ENCODE measurements at regions not wholly inside any gene's neighbourhood (a gene's known extent, or its start where the extent isn't known, plus 50 kb on each side); places are given as distances from the start of the nearest gene placed in this dataset.
"Not testable (repeated sequence)": the region's sequence is repeated elsewhere in the genome, so short reads cannot be mapped to it uniquely, and the experiment has no call there.

DNA sequence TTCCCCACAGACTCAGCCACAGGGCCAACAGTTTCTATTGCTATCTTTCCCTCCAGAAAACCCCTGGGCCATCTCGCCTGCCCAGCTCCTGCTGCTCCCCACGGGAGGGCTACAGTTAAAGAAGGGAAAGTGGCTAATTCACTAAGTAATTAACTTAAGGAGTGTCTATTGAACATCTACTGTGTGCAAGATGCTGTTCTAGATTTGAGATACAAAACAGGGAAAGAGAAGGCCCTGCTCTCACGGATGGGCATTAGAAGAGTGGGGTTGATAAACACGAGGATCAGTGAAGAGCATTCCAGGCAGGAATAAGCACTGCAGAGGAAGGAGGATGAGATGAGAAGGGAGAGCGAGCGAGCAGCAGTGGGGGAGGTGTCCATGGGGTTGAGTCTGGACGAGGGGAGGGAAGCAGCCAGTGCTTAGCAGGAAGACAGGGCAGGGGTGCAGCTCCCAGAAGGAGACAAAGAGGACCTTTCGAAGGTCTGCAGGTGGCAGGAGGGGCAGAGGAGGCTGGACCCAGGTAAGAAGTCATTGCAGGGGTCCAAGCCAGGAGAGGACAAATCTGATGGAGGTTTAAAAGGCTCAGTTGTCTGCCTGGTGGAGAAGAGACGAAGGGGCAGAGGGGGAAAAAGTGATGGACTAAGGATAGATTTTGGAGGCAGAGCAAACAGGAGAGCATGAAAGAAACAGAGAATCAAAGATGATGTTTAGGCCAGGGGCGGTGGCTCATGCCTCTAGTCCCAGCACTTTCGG, 64.7 kb downstream of the KLF15 start:
- no peak for DNase-seq

DNA sequence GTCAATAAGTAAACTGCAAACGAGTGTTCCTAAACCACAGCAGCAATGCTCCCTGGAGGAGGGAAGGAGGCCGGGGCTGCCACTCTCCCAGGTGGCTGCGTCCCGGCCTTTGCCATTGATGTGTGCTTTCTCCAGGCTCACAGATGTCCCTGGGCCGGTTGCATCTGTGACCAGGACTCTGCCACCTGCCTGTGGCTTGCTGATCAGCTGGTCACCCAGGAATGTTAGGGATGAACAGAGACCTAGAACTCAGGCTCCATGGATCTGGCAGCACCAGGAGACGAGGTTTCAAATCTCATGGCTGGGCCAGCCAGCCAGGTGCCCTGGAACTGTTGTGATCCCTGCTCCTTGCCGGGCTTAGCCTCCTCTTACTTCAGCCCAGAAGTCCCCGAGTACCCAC, 65.7 kb downstream of the KLF15 start:
- no peak for DNase-seq

DNA sequence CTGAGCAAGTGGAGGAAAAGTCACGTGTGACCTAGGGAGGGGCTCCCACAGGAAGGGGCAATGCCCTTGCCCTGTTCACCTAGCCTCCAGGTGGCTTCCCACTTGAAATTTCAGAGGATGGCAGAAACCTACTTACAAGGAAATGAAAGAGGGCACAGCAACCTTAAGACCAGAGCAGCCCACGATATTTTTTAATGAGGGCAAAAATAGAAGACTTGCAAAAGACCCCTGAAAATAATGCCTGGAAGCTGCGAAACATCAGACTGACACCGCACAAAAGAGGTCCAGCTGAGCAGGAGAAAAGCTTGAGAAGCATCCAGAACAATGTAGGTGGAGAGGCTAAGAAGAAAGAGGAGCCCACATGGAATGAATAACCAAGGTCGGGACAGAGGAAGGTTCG, 66.1 kb downstream of the KLF15 start:
- no peak for DNase-seq

DNA sequence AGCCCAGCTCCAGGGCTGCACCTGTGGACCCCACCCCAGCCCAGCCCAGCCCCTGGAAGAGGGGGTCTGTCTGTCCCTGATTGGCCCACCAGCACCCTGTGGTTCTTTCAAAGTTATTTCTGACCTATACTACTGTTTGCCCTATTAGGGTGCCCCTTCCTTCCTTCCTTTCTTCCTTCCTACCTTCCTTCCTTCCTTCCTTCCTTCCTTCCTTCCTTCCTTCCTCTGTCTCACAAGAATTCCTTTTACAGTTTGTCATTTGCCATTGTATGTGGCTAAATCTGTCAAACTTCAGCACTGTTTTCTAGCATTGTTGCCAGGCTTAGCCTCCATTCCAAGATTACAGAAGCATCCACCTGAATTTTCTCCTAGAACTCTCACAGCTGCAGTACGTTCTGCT, 66.9 kb downstream of the KLF15 start:
- no peak for DNase-seq

DNA sequence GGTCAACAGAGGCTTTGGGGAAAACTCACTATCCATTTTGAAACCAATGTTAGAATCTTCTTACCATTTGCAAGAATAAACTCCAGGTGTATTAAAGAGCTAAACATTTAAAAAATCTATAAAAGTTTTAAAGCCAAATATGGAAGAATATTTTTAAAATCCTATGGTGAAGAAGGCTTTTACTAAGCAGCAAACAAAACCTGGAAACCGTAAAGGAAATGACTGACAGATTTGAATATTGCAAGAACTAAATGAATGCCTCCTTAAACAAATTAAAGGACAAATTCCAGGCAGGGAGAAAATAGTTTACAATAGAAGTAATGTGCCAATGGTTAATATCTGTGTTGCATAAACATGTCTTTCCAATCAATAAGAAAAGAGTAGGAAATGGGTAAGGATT, 68.1 kb downstream of the KLF15 start:
- DNase-seq, result no peak

DNA sequence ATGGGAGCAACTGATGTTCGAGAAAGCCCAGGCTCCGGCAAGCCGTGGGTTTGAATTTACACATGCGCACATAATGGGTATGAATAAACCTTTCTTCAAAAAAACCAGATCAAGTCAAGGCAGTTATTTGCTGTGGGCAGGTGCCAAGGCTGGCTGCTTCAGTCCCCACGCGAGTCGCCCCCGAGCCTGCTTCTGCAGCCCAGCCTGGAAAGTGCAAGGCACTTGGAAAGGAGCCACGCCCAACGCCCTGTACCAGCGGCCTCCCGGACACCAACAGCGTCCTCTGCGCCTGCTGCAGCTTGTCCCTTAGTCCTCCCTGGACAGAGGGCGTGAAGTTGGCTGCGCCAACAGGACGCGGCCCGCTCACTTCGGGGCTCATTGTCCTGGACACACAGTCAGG, 68.9 kb downstream of the KLF15 start:
- no peak for DNase-seq

DNA sequence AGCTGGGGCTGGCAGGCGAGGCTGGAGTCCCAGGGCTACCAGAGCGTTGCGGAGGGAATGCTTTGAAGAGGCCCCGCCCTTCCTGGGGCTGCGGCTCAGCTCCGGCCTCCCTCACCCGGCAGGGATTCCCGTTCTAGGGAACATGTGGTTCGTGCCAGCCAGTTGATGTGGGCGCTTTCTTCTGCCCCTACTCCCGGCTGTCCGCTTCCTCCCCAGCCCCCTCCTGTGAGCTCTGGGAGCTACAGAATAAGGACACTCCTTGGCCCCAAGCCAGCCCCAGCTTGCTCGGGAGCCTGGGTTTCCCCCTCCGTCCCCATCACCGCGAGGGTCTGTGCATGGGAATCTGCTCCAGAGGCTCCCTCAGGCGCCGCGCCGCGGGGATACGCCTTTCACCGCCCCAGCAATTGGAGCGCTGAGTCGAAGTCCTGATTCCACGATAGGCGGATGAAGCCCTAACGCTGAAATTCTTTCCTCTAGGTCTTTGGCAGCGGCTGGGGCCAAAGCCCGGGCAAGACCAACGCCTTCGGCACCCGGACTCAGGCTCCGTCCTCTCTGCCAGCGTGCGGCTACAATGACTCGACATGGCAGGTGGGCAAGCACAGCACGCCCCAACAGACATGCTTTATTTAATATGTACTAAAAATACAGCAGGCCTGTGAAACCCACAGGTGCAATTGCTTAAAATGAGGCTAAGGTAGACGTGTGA, 69.5 kb downstream of the KLF15 start:
- peak; percentile 22 for DNase-seq

DNA sequence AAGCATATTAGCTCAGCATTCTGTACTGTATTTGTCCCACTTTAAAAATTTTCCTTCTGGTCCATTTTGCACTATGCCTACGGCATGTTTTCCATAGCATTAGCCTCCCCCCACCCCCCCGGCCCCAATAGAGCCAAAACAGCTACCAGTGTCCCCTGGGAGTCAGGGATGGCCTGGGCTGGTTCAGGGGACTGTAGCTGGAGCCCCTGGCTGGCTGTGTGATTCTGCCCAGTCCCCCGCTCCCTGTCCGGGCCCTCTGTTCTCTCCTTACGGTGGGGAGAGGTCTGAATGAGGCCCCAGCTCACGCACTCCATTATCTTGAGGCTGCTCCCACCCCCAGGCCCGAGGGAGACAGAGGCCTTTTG, 70.1 kb downstream of the KLF15 start:
- DNase-seq, result no peak

DNA sequence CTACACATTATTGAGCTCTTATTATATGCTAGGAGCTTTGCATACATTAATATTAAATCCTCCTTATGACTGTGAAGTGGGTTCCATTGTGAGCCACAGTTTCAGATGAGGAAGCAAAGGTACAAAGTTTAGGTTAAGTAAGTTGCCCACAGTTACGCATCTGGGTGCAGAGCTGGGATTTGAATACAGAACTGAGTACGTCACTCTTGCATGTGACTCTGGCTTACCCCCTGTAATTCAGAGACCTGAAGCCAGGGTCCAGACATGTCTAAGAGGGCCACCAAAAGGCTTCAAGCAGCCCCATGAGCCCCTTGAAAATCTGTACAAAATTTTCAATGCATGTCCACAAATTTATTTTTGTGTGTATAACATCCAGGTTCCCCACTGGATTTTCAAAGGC, 71.8 kb downstream of the KLF15 start:
- no peak for DNase-seq

DNA sequence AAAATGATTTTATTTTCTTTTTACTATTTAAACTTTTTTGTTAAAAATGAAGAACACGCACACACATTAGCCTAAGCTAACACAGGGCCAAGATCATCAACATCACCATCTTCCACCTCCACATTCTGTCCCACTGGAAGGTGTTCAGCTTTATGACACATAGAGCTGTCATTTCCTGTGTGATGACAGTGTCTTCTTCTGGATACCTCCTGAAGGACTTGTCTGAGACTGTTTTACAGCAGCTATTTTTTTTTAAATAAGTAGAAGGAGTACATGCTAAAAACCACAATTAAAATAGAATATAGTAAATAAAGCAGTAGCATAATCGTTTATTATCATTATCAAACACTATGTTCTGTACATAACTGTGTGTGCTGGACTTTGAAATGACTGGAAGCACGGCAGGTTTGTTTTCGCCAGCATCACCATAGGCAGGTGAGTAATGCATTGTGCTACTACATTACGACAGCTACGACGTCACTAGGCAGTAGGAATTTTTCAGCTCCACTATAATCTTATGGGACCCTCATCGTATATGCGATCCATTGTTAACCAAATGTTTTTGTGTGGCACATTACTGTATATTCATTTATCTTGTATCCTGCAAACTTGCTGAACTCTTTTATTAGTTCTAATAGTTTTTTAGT, 72.8 kb downstream of the KLF15 start:
- no peak for DNase-seq

DNA sequence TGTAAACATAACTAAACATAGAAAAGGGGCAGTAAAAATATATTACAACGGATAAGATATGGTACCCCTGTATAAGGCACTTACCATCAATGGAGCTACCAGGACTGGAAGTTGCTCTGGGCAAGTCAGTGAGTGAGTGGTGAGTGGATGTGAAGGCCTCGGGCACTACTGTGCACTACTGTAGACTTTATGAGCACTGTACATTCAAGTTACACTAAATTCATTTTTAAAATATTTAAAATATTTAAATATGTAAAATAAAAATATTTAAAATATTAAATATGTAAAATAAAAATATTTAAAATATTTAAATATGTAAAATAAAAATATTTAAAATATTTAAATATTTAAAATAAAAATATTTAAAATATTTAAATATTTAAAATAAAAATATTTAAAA, 73.6 kb downstream of the KLF15 start:
- DNase-seq, result not testable (repeated sequence)

DNA sequence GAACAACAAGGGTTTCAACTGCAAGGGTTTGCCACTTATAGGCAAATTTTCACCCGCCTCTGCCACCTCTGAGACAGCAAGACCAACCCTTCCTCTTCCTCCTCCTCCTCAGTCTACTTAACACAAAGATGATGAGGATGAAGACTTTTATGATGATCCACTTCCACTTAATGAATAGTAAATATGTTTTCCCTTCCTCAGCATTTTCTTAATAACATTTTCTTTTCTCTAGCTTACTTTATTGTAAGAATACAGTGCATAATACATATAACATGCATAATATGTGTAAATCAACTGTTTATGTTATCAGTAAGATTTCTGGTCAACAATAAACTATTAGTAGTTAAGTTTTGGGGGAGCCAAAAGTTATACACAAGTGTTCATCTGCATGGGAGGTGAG, 77.4 kb downstream of the KLF15 start:
- no peak for DNase-seq

DNA sequence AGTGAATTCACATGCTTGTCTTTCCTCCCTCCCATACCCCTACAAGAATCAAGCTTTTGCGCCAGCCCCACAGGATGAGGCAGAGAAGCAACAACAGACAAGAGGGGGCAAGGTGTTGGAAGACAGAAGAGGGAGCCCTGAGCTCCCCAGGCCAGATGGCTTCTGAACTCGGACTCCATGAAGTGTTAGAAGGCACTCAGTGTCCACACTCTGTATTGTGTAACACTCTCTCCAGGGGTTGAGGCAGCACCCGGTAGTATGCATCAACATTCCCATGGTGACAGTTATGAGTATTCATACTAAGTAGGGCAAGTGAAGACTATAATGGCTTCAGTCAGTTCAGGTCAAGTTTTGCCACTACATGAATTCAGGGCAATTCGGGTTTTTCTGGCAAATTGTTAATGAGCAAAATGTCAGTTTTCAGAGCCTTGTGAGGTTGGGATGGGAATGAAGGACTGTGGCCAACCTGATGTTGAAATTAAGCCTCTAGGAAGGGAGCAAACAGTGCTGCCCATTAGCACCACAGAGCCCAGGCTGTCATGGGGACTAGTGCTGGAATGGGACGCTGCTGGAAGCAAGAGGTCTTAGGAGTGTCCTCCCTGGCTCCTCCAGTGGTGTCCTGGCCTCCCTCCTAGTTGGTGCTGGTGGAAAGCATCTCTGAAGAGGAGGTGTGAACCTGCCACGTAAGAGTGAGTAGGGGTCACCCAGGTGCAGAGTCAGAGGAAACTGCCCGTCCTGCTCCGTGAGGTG, 79.4 kb downstream of the KLF15 start:
- no peak for DNase-seq

DNA sequence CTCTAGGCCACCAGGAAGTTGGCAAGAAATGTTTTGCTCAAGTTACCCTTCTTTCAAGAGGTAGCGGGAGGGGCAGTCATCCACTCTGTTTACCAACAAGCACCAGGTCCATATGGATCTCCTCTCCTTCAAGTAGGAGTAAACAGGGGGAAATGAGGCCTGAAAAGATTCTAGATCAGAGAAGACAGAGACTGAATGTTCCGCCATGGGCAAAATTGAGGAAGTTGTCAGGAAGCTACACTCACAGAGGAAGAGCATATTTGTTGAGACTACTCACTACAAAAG, 81.6 kb downstream of the KLF15 start:
- no peak for DNase-seq

DNA sequence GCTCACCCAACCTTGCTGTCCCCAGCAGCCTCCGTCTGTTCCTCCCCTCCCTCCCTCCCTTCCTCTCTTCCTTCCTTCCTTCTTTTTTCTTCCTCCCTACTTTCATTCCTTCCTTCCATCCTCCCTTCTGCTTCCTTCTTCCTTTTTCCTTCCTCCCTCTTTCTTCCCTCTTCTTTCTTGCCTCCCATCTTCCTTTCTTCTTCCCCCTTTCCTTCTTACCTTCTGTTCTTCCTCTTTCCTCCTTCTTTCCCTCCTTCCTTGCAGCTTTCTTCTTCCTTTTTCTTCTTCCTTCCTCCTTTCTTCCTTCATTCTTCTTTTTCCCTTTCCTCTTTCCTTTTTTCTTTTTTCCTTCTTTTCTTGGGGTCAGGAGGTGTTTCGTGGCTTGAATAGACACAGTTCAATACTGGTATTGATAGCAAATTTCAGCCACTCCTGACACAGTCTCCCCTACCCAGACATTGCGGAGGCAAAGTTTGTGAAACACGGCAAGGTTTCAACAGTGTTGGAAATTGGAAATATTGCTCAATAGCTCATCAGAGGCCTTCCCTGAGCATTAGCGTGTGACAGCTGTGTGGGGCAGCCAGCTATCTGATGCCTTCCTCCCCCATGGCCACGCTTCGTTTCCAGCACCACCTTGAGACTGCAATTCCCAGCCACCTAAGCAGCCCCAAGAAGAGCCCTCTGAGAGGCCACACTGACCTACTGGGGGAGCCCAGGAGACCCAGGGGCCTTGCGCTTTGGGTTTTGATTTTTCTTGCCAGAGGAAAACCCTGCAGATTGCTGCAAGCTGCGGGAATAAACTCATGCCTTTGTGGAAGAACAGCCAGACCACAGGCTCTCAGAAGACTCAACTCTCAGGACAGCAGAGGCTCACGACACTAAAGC, 82.2 kb downstream of the KLF15 start:
- DNase-seq, result no peak

DNA sequence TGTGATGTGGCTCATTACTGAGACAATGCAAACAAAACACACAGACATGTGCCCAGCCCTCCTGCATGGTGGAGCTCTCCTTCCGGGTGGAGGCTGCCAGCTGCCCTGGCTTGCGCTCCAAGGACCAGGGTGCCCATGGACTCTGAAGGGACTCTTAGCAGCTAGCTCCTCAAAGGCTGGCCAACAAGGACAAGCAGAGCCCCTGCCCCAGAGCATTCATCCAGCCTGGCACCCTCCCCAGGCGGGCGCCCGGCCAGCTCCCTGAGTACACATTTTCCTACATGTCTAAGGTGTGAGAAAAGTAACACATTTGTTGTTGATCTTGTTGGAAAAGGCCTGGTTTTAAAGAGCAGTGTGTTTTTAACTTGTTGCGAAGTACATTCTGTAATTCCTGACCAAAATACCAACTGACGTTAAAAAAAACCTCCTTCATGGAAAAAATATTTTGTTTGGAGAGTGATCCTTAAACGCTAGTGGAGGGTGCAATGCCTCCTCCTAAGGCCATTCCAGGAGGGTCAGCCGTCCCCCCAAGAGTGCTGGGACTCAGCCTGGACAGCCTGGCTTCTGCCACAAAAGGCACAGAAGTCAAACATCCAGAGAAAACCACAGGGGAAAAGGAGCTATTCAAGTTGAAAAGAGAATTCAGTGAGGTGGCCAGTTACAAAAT, 86.9 kb downstream of the KLF15 start:
- DNase-seq, result no peak

DNA sequence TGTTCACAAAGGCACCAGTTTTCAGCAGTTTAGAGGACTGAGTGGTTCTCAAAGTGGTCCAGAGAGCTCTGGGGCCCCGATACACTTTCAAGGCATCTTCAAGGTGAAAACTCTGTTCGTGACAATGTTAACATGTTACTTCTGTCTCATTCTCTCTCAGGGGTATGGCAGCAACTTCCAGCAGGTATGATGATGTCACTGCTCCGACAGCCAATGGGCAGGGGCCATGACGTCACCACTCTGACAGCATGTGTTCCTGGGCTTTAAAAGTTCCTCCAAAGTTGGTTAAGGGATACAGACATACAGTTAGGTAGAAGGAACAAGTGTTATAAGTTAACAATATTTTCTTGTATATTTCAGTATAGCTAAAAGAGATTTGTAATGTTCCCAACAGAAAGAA, 87.9 kb downstream of the KLF15 start:
- DNase-seq, result no peak

DNA sequence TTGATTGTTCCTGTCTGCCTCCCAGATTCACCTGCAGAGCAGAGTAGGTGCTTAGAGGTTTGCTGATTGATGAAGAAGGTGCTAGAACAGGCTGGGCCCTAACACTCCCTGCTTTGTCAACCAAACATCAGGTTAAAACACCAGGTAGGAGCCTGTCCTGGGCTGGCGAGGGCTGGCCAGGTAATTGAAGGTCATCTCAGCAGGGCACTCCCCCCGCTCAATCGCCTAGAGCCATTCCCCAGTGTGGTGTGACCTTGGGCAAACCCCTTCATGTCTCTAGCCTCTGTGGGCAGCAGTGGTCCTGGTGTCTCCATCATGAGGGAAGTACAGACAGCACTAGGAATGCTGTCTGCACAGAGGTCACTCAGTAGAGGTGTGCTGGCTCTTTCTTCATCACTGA, 88.3 kb downstream of the KLF15 start:
- DNase-seq, result no peak

DNA sequence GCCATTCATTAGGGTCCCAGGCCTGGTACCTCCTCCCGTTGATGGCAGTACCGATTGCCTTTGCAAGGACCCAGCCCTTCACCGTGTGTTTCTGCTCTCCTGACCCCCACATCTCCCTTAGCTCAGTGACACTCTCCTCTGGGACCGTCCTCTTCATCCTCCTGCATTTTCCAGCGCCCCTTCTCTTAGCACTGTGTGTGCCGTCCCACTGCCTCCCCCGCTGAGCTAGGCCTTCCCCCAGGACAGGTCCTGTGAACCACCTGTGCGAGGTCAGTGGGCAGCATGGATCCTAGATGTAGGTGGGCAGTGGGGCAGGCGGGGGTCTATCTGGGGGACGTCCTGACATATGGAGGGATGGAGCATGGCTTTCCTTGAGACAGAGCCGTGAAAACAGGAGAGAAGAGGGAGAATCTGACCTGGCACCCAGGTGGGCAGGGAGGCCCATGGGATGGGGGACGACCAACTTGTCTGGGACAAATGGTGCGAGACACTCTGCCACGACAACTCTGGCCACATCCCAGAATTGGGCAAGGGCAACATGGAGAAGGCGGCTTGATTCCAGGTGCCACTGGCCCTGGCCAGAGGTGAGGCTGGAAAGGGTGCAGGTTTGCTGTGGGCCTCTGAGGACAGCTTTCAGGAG, 87.7 kb upstream of the ALDH1L1 start:
- DNase-seq, result no peak

DNA sequence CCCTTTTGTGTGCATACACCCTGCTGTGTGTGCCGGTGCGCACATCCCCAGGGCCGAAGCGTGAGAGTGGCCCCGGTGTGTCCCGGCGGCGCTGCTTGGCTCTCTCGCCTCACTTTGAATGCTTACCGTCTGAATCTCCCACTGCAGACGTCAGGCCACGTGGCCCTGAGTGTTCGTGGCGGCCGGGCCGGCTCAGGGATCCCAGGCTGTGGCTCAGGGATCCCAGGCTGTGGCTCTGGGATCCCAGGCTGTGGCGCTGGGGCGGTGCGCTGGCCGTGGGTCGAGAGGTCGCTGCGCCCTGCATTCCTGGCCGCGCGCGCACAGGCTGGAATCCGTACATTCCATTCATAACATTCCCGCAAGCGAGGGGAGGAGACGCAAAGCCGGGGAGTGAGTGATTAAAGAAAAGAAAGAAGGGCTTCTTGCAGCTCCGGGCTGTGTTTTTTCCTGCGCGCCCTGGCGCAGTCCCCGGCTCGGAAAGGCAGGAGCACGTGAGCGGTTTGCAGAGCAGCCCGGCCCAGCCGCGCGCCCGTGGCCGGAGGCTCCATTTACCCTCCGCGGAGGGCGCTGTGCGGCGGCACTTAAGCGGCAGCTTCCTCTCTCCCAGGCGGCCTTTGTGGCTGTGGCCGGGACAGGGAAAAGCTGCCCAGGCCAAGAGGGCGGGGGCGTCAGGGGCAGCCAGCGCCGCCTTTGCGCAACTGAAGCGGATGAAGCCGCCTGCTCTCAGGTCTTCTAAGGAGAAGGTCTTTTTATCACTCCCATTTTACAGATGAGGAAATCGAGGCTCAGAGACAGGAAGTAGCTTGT, 87.0 kb upstream of the ALDH1L1 start:
- DNase-seq, result no peak

DNA sequence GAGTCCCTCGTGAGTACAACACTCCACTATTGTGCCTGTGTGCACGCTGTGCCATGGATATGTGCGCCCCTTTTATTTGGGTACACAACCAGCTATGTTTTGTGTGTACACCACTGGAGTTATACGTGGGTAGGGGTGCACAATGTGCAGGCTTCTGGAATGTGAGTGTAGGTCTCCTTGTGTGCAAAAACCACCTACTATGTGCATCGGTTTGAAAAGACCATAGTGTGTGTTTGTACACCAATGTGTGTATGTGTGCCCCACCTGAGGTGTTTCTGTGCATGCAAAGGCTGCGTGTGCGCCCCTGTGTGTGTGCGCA, 86.4 kb upstream of the ALDH1L1 start:
- no peak for DNase-seq
